Mammary epithelial cell (primary cell): ENCODE measurements at regions not wholly inside any gene's neighbourhood (a gene's known extent, or its start where the extent isn't known, plus 50 kb on each side); places are given as distances from the start of the nearest gene placed in this dataset.

Source experiments
- CTCF ChIP-seq, 2 donors: IDR thresholded peaks in 1 of 2; conservative IDR thresholded peaks in 1 of 2; 2 replicates each; pipeline ENCODE4 v1.5.1; 2011 to 2012; ENCODE audit warnings: inconsistent platforms in 2 of 2, low read length in 2 of 2, mild to moderate bottlenecking in 2 of 2, control low read depth in 1 of 2, low read depth in 1 of 2; ENCODE audit not compliant: insufficient read depth in 1 of 2; ENCODE audit errors: extremely low read depth in 1 of 2
- EZH2 ChIP-seq: IDR thresholded peaks from 2 replicates; pipeline ENCODE4 v1.6.1; 2012; ENCODE audit warnings: low read length, inconsistent platforms, borderline replicate concordance

- TF ChIP-seq CTCF (conservative IDR thresholded peaks at IDR 0.05 in 1 of 2, IDR thresholded peaks at IDR 0.05 in 1 of 2; ENCODE audit: extremely low read depth in 1 of 2, insufficient read depth in 1 of 2, low read depth in 1 of 2, low read length in 2 of 2) (no peak), EZH2 (no peak)
These were observed 711.7 kb upstream of the GOLIM4 start for GRCh38 chr3:168807448-168807847.
